ENCODE measurements at regions not wholly inside any gene's neighbourhood (a gene's known extent, or its start where the extent isn't known, plus 50 kb on each side); places are given as distances from the start of the nearest gene placed in this dataset.

- POLR2A ChIA-PET (ENCODE audit: partially characterized antibody): no interaction called here
- no peak for FAIRE-seq
These were observed 353.7 kb upstream of the ANKRD30A start for GRCh38 chr10:36771725-36772124.

More at GRCh38 chr10:36771725-36772124, 353.7 kb upstream of the ANKRD30A start:
- Histone ChIP-seq H2BK120ac (replicated peaks; ENCODE audit: low read depth, low read length) (no peak overlapping the region), H3K79me1 (ENCODE audit: low read depth, low read length) (no peaks in the 10 kb centered on the region), H2BK12ac (ENCODE audit: low read depth, low read length) (no peak overlapping the region), H4K8ac (ENCODE audit: extremely low read depth, insufficient read depth, low read length) (no peak overlapping the region), H3K23ac (ENCODE audit: insufficient read length) (no peak overlapping the region), H3K4me3 (ENCODE audit: extremely low read depth in 1 of 4, insufficient read depth in 2 of 4, low read depth in 3 of 4, low read length in 4 of 4) (no peak overlapping the region), H3K4ac (replicated peaks; ENCODE audit: insufficient read length, low read depth, low read length) (no peak overlapping the region), H3K9ac (replicated peaks in 1 of 4; ENCODE audit: extremely low read depth in 1 of 4, low read depth in 3 of 4, low read length in 3 of 4) (no peak overlapping the region), H3K56ac (replicated peaks; ENCODE audit: insufficient read length, low read depth, low read length) (no peak overlapping the region), H3K23me2 (ENCODE audit: low read depth, low read length) (no peaks in the 10 kb centered on the region), H3K27ac (ENCODE audit: low read depth, low read length) (no peak overlapping the region), H4K91ac (replicated peaks; ENCODE audit: insufficient read length, low read length) (no peak overlapping the region), H2BK15ac (ENCODE audit: low read length) (no peak overlapping the region), H3K9me3 (ENCODE audit: insufficient read depth in 2 of 2, low read depth in 1 of 2, low read length in 1 of 2) (no peaks in the 10 kb centered on the region), H4K20me1 (replicated peaks in 1 of 2; ENCODE audit: control insufficient read depth in 1 of 2, insufficient read depth in 2 of 2, low read length in 2 of 2) (no peaks in the 10 kb centered on the region), H3K79me2 (ENCODE audit: control insufficient read depth in 1 of 2, insufficient read depth in 2 of 2, low read length in 2 of 2) (no peaks in the 10 kb centered on the region), H2AFZ (ENCODE audit: low read length) (no peak overlapping the region), H2BK5ac (ENCODE audit: low read depth, low read length) (no peak overlapping the region), H3K18ac (ENCODE audit: extremely low read depth, low read length) (no peak overlapping the region), H3K36me3 (ENCODE audit: control insufficient read depth in 2 of 4, insufficient read depth in 4 of 4, low read length in 3 of 4) (no peaks in the 10 kb centered on the region), H4K5ac (ENCODE audit: insufficient read length, low read depth, low read length) (no peak overlapping the region), H3K4me2 (ENCODE audit: insufficient read depth in 1 of 2, low read depth in 2 of 2, low read length in 2 of 2) (no peak overlapping the region), H3K27me3 (replicated peaks in 1 of 4; ENCODE audit: control insufficient read depth in 3 of 4, extremely low read depth in 1 of 4, insufficient read depth in 3 of 4, low read length in 3 of 4) (no peaks in the 10 kb centered on the region), H3K4me1 (replicated peaks in 1 of 4; ENCODE audit: control insufficient read depth in 3 of 4, insufficient read depth in 4 of 4, low read length in 3 of 4) (no peaks in the 10 kb centered on the region), H2BK20ac (ENCODE audit: low read length) (no peak overlapping the region), H3K14ac (ENCODE audit: insufficient read length) (no peak overlapping the region), H2AK5ac (ENCODE audit: low read depth, low read length) (no peak overlapping the region)
- no peak for TF ChIP-seq KDM1A (IDR thresholded peaks at IDR 0.05; ENCODE audit: borderline replicate concordance, low read length)
- no peak for TF ChIP-seq POU5F1 (IDR thresholded peaks at IDR 0.05; ENCODE audit: low read depth, low read length)
- TF ChIP-seq HDAC2 (IDR thresholded peaks at IDR 0.05; ENCODE audit: borderline replicate concordance in 1 of 2, low read depth in 2 of 2, low read length in 2 of 2): no peak
- no peak for TF ChIP-seq TBP (IDR thresholded peaks at IDR 0.05; ENCODE audit: low read depth, low read length)
- TF ChIP-seq RBBP5 (IDR thresholded peaks at IDR 0.05; ENCODE audit: borderline replicate concordance, low read depth, low read length): no peak
- TF ChIP-seq KDM5A (IDR thresholded peaks at IDR 0.05; ENCODE audit: low read length): no peak
- no peak for TF ChIP-seq JUND (IDR thresholded peaks at IDR 0.05; ENCODE audit: low read length)
- CTCF ChIA-PET (ENCODE audit: partially characterized antibody): interaction anchor here (0.9 to 1.8 kb wide), 3 partner anchors 674 to 1137 kb away, joined by 3 to 5 read pairs (median 3); no protein-coding TSS in a partner anchor
- DNase-seq (ENCODE audit: low read depth in 1 of 2, low spot score in 2 of 2): no peak
- 50% methylated on average over 1 of the region's 1 CpG; no CpG with 5 or more reads in 1 of the 2 experiments for WGBS, 2 experiments (ENCODE audit: extremely low coverage in 1 of 2, insufficient coverage in 1 of 2, insufficient read length in 1 of 2, insufficient replicate concordance in 2 of 2, low coverage in 1 of 2, low lambda C conversion rate in 2 of 2, missing lambda C conversion rate in 1 of 2)
